Hematopoietic multipotent progenitor cell treated with erythropoietin and hydrocortisone succinate and interleukin-3 and kit ligand, for 17 days (in vitro differentiated cells): ENCODE measurements at regions not wholly inside any gene's neighbourhood (a gene's known extent, or its start where the extent isn't known, plus 50 kb on each side); places are given as distances from the start of the nearest gene placed in this dataset.
"Not testable (repeated sequence)": the region's sequence is repeated elsewhere in the genome, so short reads cannot be mapped to it uniquely, and the experiment has no call there.

Experiments
- DNase-seq: peaks from one replicate; pipeline ENCODE4 v3.0.0-alpha.2; 2015; ENCODE audit warnings: low spot score

- no peak for DNase-seq
These were observed 181.4 kb upstream of the CACNA2D1 start for GRCh38 chr7:82624965-82625364.

GRCh38 chr7:82624337-82624736, 180.8 kb upstream of the CACNA2D1 start:
- no peak for DNase-seq

- no peak for DNase-seq
These were observed 180.2 kb upstream of the CACNA2D1 start for GRCh38 chr7:82623812-82624211.

GRCh38 chr7:82617156-82617555, 173.6 kb upstream of the CACNA2D1 start:
- DNase-seq = no peak

GRCh38 chr7:82616059-82616728, 172.6 kb upstream of the CACNA2D1 start:
- no peak for DNase-seq

- no peak for DNase-seq
These were observed 171.9 kb upstream of the CACNA2D1 start for GRCh38 chr7:82615527-82615926.

GRCh38 chr7:82609746-82610145, 166.2 kb upstream of the CACNA2D1 start:
- no peak for DNase-seq

GRCh38 chr7:82605247-82605864, 161.8 kb upstream of the CACNA2D1 start:
- no peak for DNase-seq

GRCh38 chr7:82602066-82602465, 158.5 kb upstream of the CACNA2D1 start:
- DNase-seq = no peak

- DNase-seq = no peak
These were observed 157.0 kb upstream of the CACNA2D1 start for GRCh38 chr7:82600531-82600930.

GRCh38 chr7:82599895-82600294, 156.3 kb upstream of the CACNA2D1 start:
- no peak for DNase-seq

GRCh38 chr7:82598958-82599357, 155.4 kb upstream of the CACNA2D1 start:
- no peak for DNase-seq

GRCh38 chr7:82595795-82596194, 152.2 kb upstream of the CACNA2D1 start:
- DNase-seq = not testable (repeated sequence)

- no peak for DNase-seq
These were observed 151.6 kb upstream of the CACNA2D1 start for GRCh38 chr7:82595176-82595575.

- no peak for DNase-seq
These were observed 151.1 kb upstream of the CACNA2D1 start for GRCh38 chr7:82594665-82595064.

- DNase-seq = no peak
These were observed 150.2 kb upstream of the CACNA2D1 start for GRCh38 chr7:82593780-82594179.

GRCh38 chr7:82592416-82592815, 148.8 kb upstream of the CACNA2D1 start:
- no peak for DNase-seq

GRCh38 chr7:82579047-82579446, 135.5 kb upstream of the CACNA2D1 start:
- no peak for DNase-seq

- no peak for DNase-seq
These were observed 134.9 kb upstream of the CACNA2D1 start for GRCh38 chr7:82578430-82578829.

GRCh38 chr7:82572195-82572880, 128.8 kb upstream of the CACNA2D1 start:
- peak; percentile 51 for DNase-seq

- not testable (repeated sequence) for DNase-seq
These were observed 127.5 kb upstream of the CACNA2D1 start for GRCh38 chr7:82571047-82571446.

GRCh38 chr7:82567841-82568240, 124.3 kb upstream of the CACNA2D1 start:
- DNase-seq = no peak

- no peak for DNase-seq
These were observed 123.8 kb upstream of the CACNA2D1 start for GRCh38 chr7:82567356-82567755.
